ENCODE measurements at regions not wholly inside any gene's neighbourhood (a gene's known extent, or its start where the extent isn't known, plus 50 kb on each side); places are given as distances from the start of the nearest gene placed in this dataset.

DNA sequence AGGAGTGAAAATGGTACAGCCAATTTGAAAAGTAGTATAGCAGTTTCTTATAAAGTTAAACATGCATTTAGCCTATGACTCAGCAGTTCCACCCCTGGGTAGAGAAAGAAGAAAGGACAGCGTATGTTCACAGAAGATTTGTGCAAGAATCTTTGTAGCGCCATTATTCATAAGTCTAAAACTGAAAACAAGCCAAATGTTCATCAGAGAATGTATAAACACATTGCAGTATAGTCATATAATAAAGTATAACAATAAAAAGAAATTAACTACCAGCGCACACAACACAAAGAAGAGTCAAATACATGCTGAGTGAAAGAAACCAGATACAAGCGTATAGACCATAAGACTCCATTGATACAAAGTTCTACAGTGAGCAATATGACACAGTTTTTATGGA, 294.0 kb downstream of the SAMD5 start:
- no peaks in the 10 kb centered on the region for H3K4me1 ChIP-seq
- intact Hi-C loops (cut with DNase I), result no loop called here
- H3K9ac ChIP-seq (ENCODE audit: low read depth in 2 of 2, low read length in 2 of 2), result no peak overlapping the region
- no peak overlapping the region for H3K4me3 ChIP-seq
- DNase-seq, result no peak
- H3K36me3 ChIP-seq, result no peaks in the 10 kb centered on the region
- TF ChIP-seq, protein P1, sequence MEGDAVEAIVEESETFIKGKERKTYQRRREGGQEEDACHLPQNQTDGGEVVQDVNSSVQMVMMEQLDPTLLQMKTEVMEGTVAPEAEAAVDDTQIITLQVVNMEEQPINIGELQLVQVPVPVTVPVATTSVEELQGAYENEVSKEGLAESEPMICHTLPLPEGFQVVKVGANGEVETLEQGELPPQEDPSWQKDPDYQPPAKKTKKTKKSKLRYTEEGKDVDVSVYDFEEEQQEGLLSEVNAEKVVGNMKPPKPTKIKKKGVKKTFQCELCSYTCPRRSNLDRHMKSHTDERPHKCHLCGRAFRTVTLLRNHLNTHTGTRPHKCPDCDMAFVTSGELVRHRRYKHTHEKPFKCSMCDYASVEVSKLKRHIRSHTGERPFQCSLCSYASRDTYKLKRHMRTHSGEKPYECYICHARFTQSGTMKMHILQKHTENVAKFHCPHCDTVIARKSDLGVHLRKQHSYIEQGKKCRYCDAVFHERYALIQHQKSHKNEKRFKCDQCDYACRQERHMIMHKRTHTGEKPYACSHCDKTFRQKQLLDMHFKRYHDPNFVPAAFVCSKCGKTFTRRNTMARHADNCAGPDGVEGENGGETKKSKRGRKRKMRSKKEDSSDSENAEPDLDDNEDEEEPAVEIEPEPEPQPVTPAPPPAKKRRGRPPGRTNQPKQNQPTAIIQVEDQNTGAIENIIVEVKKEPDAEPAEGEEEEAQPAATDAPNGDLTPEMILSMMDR (IDR thresholded peaks at IDR 0.05), result no peak
- H3K27ac ChIP-seq, result no peak overlapping the region
- H3K27me3 ChIP-seq, result no peaks in the 10 kb centered on the region
- no peaks in the 10 kb centered on the region for H3K9me3 ChIP-seq

DNA sequence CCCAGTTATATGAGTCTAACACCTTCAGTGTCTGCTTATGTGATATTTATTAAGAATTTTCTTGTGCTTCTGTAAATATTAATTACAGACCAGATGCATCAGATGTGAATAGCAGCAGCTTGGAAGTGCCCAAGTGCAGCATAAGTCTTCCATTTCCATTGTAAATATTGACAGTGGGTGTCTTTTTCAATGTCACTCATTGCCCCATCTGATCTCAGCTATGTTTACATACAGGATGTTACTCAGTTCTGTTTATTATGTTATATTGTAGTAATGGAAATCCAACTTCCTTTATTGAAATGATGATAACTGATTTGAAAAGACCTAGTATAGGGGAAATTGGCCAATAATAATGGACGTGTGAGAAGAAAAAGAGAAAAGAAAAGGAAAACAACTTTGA, 296.7 kb downstream of the SAMD5 start:
- TF ChIP-seq, protein P1 (IDR thresholded peaks at IDR 0.05), result no peak
- intact Hi-C loops (cut with DNase I), result no loop called here
- Histone ChIP-seq H3K4me1 (no peaks in the 10 kb centered on the region), H3K4me3 (no peak overlapping the region), H3K27me3 (no peaks in the 10 kb centered on the region), H3K9me3 (no peaks in the 10 kb centered on the region), H3K27ac (no peak overlapping the region), H3K36me3 (no peaks in the 10 kb centered on the region), H3K9ac (ENCODE audit: low read depth in 2 of 2, low read length in 2 of 2) (no peak overlapping the region)
- DNase-seq, result no peak

DNA sequence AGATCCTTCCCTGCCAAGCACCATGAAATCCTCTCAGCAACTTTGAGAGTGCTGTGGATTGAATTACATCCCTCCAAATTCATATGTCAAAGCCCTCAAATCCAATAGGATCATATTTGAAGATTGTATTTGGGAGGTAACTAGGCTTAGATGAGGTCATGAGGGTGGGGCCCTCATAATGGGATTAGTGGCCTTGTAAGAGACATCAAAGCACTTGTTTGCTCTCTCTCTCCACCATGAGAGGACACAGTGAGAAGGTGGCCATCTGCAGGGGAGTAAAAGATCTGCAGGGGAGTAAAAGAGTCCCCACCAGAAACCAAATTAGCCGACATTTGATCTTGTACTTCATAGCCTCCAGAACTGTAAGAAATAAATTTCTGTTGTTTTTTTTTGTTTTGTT, 298.2 kb downstream of the SAMD5 start:
- Histone ChIP-seq H3K27me3 (no peaks in the 10 kb centered on the region), H3K4me1 (no peaks in the 10 kb centered on the region), H3K36me3 (no peaks in the 10 kb centered on the region), H3K9me3 (no peaks in the 10 kb centered on the region), H3K9ac (ENCODE audit: low read depth in 2 of 2, low read length in 2 of 2) (no peak overlapping the region), H3K4me3 (no peak overlapping the region), H3K27ac (no peak overlapping the region)
- TF ChIP-seq, protein P1 (IDR thresholded peaks at IDR 0.05), result no peak
- DNase-seq, result no peak
- intact Hi-C loops (cut with DNase I), result no loop called here

DNA sequence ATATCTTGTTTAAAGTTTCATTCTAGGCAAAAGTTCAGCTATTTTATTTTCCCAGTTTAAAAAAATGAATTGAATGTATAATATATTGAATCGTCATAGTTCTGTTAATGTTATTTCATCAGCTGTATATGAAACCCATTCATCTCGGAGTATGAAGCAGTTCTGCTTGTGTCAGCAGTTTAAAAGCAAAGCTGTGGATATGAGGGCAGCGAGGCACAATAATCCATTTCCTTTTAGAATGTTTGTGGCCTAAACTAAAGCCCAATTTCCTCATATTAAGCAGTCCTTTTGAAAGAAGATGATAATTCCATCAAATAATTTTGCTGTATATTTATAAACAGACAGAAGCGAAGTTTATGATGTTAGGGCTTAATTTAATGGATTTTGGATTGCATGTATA, 300.1 kb downstream of the SAMD5 start:
- H3K36me3 ChIP-seq, result no peaks in the 10 kb centered on the region
- no peak overlapping the region for H3K9ac ChIP-seq (ENCODE audit: low read depth in 2 of 2, low read length in 2 of 2)
- H3K4me1 ChIP-seq, result no peaks in the 10 kb centered on the region
- DNase-seq, result no peak
- H3K27ac ChIP-seq, result no peak overlapping the region
- H3K4me3 ChIP-seq, result no peak overlapping the region
- H3K27me3 ChIP-seq, result no peaks in the 10 kb centered on the region
- intact Hi-C loops (cut with DNase I), result no loop called here
- TF ChIP-seq, protein P1 (IDR thresholded peaks at IDR 0.05), result no peak
- no peaks in the 10 kb centered on the region for H3K9me3 ChIP-seq

DNA sequence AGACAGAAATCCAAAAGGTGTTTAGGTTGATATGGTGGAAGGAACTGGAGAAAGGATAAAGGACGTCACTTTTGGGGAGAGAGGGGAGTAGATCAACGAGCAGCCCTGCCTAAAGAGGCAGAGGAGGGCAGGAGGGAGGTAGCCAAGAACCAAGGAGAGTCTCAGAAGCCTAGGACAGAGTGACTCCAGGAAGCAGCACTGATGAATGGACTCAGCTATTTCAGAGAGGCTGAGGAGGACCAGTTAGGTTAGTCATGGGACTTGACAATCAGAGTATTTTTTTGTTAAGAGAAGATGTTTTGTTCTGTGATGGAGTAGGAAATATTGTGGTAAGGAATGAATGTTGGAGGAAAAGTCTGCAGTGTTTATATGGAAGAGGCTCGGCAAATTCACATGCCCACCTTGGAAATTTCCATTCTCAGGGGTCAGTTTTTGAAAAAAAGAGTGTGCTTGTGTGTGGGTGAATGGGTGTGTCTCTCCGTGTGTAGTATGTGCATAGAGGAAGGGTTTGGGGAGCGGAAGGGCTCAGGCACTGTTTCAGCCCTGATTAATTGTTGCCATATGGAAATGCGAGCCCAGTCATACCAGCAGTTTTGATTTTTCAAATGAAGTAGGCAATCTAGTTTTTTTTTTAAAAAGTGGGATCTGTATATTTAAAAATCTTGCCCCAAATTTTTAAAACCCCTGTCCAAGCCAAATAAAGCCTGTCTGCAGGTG, 303.6 kb downstream of the SAMD5 start:
- intact Hi-C loops (cut with DNase I), result no loop called here
- no peak overlapping the region for H3K9ac ChIP-seq (ENCODE audit: low read depth in 2 of 2, low read length in 2 of 2)
- no peaks in the 10 kb centered on the region for H3K36me3 ChIP-seq
- H3K4me3 ChIP-seq, result no peak overlapping the region
- H3K9me3 ChIP-seq, result no peaks in the 10 kb centered on the region
- H3K27ac ChIP-seq, result no peak overlapping the region
- H3K4me1 ChIP-seq, result no peaks in the 10 kb centered on the region
- TF ChIP-seq, protein P1 (IDR thresholded peaks at IDR 0.05), result no peak
- no peak for DNase-seq
- no peaks in the 10 kb centered on the region for H3K27me3 ChIP-seq

Data from colonic mucosa (tissue), 4 donors.